Mucosa of rectum (tissue), 2 donors: ENCODE measurements at regions not wholly inside any gene's neighbourhood (a gene's known extent, or its start where the extent isn't known, plus 50 kb on each side); places are given as distances from the start of the nearest gene placed in this dataset.

Source experiments
- H3K27ac ChIP-seq, 2 donors: one replicate each; pipeline ENCODE4 v1.7.0; 2013; ENCODE audit warnings: inconsistent platforms in 2 of 2, low read depth in 2 of 2, low read length in 2 of 2
- H3K27me3 ChIP-seq, 2 donors: one replicate each; pipeline ENCODE4 v1.7.0; 2013; ENCODE audit warnings: low read length in 2 of 2; ENCODE audit not compliant: control insufficient read depth in 2 of 2, insufficient read depth in 2 of 2
- H3K36me3 ChIP-seq, 2 donors: one replicate each; pipeline ENCODE4 v1.7.0; 2013; ENCODE audit warnings: low read length in 2 of 2; ENCODE audit not compliant: control insufficient read depth in 2 of 2, insufficient read depth in 2 of 2
- H3K4me1 ChIP-seq, 2 donors: one replicate each; pipeline ENCODE4 v1.7.0; 2013; ENCODE audit warnings: low read length in 2 of 2, mild to moderate bottlenecking in 1 of 2; ENCODE audit not compliant: control insufficient read depth in 2 of 2, insufficient read depth in 2 of 2
- H3K4me3 ChIP-seq, 2 donors: one replicate each; pipeline ENCODE4 v1.7.0; 2013; ENCODE audit warnings: low read length in 2 of 2
- H3K9ac ChIP-seq, 2 donors: one replicate each; pipeline ENCODE4 v1.7.0; 2013; ENCODE audit warnings: low read length in 2 of 2, low read depth in 1 of 2, mild to moderate bottlenecking in 1 of 2
- H3K9me3 ChIP-seq, 2 donors: one replicate each; pipeline ENCODE4 v1.7.0; 2013; ENCODE audit warnings: low read length in 2 of 2; ENCODE audit not compliant: control insufficient read depth in 2 of 2
- donor health status: healthy.
- donor health status: Normal muscosa, but diverticular disease.

DNA sequence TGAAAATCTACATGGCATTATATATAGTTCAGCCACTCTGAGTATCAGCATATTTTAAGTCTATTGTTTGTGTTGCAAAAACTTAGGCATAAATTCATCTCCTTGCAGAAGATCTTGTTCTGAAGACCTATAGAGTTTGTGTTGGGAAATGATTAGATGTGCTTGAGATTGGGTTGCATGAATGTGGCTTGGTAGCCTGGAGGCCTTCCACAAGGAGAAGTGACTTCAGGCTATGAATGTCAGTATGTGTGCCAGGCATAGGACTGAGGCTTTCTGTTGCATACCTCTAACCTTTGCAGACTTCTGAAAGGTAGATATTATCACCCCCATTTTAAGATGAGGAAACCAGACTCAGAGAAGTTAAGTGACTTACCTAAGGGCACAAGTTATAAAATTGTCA, 188.6 kb downstream of the OLFM4 start:
- H3K4me1 ChIP-seq: no peaks in the 10 kb centered on the region
- H3K9me3 ChIP-seq: no peaks in the 10 kb centered on the region
- H3K4me3 ChIP-seq: no peak overlapping the region
- H3K27me3 ChIP-seq: no peaks in the 10 kb centered on the region
- H3K9ac ChIP-seq: no peak overlapping the region
- no peaks in the 10 kb centered on the region for H3K36me3 ChIP-seq
- no peak overlapping the region for H3K27ac ChIP-seq

DNA sequence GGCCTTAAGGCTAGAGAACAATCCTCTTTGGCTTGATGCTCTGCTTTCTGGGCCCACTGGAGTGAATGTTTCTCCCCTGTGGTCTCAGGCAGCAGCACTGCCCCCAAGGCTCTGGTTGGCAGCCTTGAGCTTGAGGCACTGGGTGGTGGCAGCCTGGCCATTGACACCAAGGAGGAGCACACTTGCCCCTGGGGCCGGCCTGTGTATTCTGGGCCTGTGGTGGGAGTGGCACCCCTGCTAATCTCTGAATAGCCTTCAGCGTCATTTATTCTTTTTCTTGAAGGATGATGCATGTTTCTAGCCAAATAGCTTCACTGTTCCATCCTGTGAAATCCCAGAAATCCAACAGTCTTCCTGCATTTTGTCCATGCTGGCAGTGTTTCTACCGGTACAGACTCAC, 191.4 kb downstream of the OLFM4 start:
- no peak overlapping the region for H3K27ac ChIP-seq
- no peaks in the 10 kb centered on the region for H3K36me3 ChIP-seq
- no peaks in the 10 kb centered on the region for H3K9me3 ChIP-seq
- no peaks in the 10 kb centered on the region for H3K4me1 ChIP-seq
- no peak overlapping the region for H3K4me3 ChIP-seq
- H3K9ac ChIP-seq: no peak overlapping the region
- no peaks in the 10 kb centered on the region for H3K27me3 ChIP-seq

DNA sequence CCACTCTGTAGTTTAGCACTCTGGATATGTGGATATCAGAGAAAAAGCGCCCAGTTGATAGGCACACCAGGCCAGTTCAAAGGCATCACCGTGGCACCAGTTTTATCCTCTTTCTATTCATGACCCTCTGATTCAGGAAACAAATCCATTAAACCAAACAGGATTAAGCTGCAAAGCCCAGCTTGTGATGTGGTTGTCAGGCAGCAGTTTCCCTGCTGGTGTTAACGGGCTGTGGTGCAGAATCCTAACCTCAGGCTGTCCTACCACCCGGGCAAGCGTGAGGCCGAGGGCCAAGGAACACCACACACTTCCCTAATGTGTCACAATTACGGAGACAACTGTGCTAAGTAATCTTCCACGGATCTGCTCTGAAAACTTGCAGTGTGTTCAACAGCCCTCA, 209.1 kb downstream of the OLFM4 start:
- no peak overlapping the region for H3K4me3 ChIP-seq
- H3K36me3 ChIP-seq: no peaks in the 10 kb centered on the region
- H3K27me3 ChIP-seq: no peaks in the 10 kb centered on the region
- H3K9ac ChIP-seq: no peak overlapping the region
- no peaks in the 10 kb centered on the region for H3K9me3 ChIP-seq
- H3K27ac ChIP-seq: no peak overlapping the region
- H3K4me1 ChIP-seq: no peaks in the 10 kb centered on the region

DNA sequence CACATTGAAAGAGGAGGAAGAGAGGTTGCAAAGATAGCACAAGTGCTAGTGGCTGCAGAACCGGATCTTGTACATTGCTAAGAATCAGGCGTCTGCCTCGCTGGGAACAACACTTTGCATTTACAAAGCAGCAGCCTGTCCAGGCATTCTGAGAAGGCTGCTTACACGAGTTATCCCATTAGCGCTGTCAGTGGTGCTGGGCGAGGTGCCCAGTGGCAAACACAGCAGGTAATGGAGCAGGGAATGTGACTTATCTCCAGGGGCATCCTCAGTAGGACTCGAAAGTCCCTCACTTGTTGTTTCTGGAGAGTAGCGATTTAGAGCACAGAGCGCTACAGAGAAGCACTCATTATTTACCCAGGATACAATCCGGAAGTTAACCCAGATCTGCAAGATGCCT, 209.6 kb downstream of the OLFM4 start:
- Histone ChIP-seq H3K27ac (no peak overlapping the region), H3K36me3 (no peaks in the 10 kb centered on the region), H3K9me3 (no peaks in the 10 kb centered on the region), H3K9ac (no peak overlapping the region), H3K4me1 (no peaks in the 10 kb centered on the region), H3K4me3 (no peak overlapping the region), H3K27me3 (no peaks in the 10 kb centered on the region)

DNA sequence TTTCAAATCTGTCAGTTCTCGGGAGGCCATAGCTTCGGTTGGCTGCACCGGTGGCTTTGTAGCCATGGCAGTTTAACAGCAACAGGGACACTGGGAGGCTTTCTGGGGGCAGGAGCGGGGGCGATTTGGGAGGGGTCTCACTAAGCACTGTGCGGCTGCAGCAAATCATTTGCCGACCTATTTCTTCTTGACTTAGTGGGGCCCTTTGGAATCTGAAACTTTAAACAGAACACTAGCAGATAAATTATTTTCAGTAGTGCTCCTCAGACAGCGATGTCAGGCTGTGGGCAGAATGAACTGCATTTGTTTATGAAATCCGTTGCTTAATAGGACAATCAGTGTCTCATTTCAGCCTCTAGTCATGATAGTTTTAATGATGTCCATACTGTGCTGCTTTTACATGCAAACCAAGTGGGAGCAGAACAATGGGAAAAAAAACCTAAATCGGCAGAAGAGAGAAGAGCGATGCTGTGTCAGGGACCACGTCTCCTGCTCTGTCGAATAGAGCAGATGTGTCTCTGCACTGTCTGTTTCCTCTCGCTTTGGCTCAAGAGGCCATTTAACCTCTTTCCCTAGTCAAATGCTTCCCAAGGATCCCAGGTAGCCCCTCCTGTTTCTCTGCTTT, 211.9 kb downstream of the OLFM4 start:
- H3K9me3 ChIP-seq: no peaks in the 10 kb centered on the region
- no peak overlapping the region for H3K27ac ChIP-seq
- H3K27me3 ChIP-seq: no peaks in the 10 kb centered on the region
- no peak overlapping the region for H3K9ac ChIP-seq
- no peaks in the 10 kb centered on the region for H3K36me3 ChIP-seq
- no peaks in the 10 kb centered on the region for H3K4me1 ChIP-seq
- no peak overlapping the region for H3K4me3 ChIP-seq

DNA sequence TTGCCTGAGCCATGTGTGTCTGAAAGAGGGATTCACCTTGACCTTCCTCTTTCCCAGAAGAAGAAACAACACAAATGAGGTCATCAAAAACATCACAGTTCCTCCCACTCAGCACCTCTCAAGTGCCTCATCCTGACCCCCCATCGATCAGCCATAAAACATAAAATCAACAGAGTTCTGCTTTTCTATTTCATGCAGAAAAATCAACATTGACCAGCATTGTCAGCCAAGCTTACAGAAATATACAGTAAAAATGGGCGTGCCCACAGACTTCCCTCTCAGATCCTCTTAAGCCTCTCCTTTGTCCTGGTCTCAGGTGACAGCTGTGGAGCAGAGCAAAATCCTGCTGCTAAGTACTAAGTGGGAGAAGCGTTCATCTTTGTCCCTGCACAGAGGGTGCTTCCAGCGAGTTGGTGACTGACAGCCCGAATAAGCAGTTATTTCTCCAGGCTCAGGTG, 213.3 kb downstream of the OLFM4 start:
- H3K36me3 ChIP-seq: no peaks in the 10 kb centered on the region
- H3K9ac ChIP-seq: no peak overlapping the region
- no peaks in the 10 kb centered on the region for H3K9me3 ChIP-seq

DNA sequence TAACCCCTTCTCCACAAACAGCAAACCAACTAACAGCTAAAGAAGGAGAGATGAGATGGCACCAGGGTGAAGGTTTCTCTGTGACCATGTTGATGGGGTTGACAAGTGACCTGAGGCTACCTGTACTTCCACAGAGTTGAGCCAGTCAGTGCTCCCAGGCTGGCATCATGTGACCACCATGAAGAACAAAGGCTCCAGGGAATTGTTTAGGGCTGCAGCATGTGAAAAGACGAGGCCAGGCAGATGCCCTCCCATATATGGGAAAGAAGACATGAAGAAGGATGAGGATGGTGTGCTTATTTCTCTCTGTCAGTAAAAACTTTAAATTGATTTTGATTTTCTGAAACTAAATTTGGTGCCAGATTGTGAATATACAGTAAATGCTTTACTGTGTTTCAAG, 220.6 kb downstream of the OLFM4 start:
- no peak overlapping the region for H3K9ac ChIP-seq
- no peak overlapping the region for H3K4me3 ChIP-seq
- no peaks in the 10 kb centered on the region for H3K27me3 ChIP-seq
- H3K4me1 ChIP-seq: no peaks in the 10 kb centered on the region
- no peak overlapping the region for H3K27ac ChIP-seq
- no peaks in the 10 kb centered on the region for H3K9me3 ChIP-seq
- H3K36me3 ChIP-seq: no peaks in the 10 kb centered on the region

More for the DNA sequence above, 213.3 kb downstream of the OLFM4 start:
- Histone ChIP-seq H3K27ac (no peak overlapping the region), H3K4me3 (no peak overlapping the region), H3K27me3 (no peaks in the 10 kb centered on the region), H3K4me1 (no peaks in the 10 kb centered on the region)

DNA sequence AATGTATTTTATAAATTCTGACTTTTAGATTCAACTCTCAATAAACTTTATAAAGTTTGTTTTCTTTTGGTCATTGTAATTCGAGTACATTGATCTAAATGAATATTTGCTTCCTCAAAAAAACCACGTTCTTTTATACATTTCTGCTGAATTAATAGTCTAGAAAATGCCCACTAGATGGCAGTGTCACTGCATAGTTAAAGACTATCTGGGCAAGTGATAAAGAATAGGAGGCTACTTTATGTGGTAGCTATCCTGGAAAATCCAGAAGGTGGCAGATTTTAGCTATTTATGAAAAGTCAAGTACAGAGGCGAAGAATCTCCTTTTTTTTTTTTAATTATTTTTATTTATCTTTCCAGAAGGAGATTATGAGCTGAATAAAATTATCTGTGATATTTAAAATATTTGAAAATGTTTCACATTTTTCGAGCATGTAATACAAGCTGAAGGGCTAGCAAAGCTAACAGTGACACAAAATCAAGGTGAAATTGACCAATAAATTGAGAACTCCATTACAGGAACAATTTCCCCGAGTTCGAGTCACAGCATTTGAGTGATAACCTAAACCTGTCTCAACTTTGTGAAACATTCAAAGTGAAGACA, 221.8 kb downstream of the OLFM4 start:
- H3K36me3 ChIP-seq: no peaks in the 10 kb centered on the region
- no peak overlapping the region for H3K9ac ChIP-seq
- H3K9me3 ChIP-seq: no peaks in the 10 kb centered on the region
- no peak overlapping the region for H3K4me3 ChIP-seq
- H3K27me3 ChIP-seq: no peaks in the 10 kb centered on the region
- H3K4me1 ChIP-seq: no peaks in the 10 kb centered on the region
- H3K27ac ChIP-seq: no peak overlapping the region

DNA sequence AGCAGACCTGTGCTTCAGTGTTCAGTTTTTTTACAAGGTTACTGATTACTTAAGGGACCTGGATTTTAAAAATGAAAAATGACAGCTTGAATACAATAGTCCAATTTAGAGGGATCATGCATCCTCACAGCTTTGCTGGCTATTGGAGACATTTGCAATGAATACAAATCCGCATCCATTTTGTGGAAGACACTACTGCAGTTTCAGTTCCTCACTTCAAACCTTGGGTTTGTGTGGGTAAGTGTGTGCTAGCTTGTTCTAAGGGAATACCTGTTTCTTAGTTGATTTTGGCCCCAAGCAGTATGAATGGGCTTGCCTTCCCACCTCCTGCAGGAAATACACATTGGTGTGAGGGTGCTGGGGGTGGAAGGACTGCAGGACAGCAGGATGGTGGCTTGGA, 222.4 kb downstream of the OLFM4 start:
- Histone ChIP-seq H3K9me3 (no peaks in the 10 kb centered on the region), H3K9ac (no peak overlapping the region), H3K27ac (no peak overlapping the region), H3K27me3 (no peaks in the 10 kb centered on the region), H3K4me1 (no peaks in the 10 kb centered on the region), H3K4me3 (no peak overlapping the region), H3K36me3 (no peaks in the 10 kb centered on the region)

DNA sequence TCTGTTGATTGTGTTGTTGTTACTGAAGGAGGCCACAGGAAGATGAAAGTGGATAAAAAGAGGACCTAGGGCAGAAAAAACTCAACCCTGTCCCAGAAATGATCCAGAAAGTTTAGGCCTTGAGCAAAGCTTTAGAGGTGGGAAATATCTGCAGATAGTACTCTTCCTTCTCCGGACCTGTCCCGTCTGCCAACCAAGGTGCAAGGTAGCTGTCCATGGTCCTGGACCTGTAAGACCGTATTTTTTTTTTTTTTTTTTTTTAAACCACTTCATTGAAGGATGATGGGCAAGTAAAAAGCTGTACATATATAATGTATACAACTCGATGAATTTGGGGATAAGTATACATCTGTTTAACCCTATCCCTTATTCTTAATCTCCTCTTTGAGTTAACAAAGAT, 225.9 kb downstream of the OLFM4 start:
- Histone ChIP-seq H3K27ac (no peak overlapping the region), H3K27me3 (no peaks in the 10 kb centered on the region), H3K9me3 (no peaks in the 10 kb centered on the region), H3K36me3 (no peaks in the 10 kb centered on the region), H3K4me1 (no peaks in the 10 kb centered on the region), H3K4me3 (no peak overlapping the region), H3K9ac (no peak overlapping the region)
